GM12801 (cell line): ENCODE measurements at regions not wholly inside any gene's neighbourhood (a gene's known extent, or its start where the extent isn't known, plus 50 kb on each side); places are given as distances from the start of the nearest gene placed in this dataset.

ENCODE experiments used
- TF ChIP-seq, protein P1 (sequence below): IDR thresholded peaks from one replicate; pipeline ENCODE4 v1.5.1; 2011; ENCODE audit warnings: control low read depth; ENCODE audit not compliant: insufficient read length; ENCODE audit errors: extremely low read depth

DNA sequence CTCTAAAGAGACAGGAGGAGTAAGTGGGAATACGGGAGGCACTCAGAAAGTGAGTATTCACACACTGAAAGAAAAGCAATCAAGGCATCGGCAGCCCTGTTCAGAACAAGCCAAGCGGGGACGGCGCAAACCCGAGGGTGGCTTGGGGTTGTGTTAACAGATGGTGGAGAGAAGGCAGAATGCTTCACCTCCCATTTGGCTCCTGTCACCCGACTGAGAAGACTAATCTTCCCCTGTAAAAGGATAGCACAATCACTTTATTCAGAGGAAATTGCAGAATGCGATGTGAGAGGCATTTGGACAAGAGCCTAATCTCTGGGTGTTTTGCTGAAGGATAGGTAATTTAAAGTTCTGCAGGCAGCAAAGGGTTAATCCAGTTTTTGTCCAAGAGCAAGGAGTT lies 119.3 kb upstream of the WSCD1 start:
- TF ChIP-seq, protein P1, sequence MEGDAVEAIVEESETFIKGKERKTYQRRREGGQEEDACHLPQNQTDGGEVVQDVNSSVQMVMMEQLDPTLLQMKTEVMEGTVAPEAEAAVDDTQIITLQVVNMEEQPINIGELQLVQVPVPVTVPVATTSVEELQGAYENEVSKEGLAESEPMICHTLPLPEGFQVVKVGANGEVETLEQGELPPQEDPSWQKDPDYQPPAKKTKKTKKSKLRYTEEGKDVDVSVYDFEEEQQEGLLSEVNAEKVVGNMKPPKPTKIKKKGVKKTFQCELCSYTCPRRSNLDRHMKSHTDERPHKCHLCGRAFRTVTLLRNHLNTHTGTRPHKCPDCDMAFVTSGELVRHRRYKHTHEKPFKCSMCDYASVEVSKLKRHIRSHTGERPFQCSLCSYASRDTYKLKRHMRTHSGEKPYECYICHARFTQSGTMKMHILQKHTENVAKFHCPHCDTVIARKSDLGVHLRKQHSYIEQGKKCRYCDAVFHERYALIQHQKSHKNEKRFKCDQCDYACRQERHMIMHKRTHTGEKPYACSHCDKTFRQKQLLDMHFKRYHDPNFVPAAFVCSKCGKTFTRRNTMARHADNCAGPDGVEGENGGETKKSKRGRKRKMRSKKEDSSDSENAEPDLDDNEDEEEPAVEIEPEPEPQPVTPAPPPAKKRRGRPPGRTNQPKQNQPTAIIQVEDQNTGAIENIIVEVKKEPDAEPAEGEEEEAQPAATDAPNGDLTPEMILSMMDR: no peak

DNA sequence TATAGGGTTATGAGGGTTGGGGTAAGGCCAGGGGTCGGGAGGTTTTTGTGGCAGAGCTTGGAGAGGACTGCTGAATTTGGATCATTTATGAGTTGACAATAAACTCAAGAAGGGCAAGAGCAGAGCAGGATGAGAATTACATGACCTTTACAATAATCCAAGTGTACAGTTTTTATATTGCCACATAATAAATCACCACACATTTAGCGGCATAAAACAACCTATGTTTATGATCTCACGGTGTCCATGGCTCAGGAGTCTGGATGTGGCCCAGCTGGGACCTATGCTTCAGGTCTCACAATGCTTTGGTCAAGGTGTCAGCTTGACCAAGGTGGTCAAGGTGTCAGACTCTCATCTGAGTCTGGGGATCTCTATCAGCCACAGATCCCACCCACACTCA lies 118.3 kb upstream of the WSCD1 start:
- TF ChIP-seq, protein P1: no peak

- TF ChIP-seq, protein P1: no peak
Measured at GRCh38 chr17:5952518-5952917, 117.7 kb upstream of the WSCD1 start.

DNA sequence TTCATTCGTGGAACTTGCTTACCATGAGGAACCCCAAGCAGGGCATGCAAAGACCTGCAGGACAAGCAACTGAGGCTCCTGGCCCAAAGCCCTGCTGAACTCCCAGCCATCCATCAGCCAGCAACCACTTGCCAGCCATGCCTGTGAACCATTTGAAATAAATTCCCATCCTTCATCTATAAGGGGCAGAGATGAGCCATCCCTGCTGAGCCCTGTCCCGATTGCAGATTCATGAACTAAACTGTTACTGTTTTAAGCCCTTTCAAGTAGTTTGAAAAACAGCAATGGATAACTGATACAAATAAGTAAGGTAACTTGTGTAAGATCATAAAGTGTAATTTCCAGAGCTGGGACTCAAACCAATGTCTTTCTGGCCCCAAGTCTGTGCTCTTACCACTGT lies 114.4 kb upstream of the WSCD1 start:
- TF ChIP-seq, protein P1: no peak

GRCh38 chr17:5958850-5959249 lies 111.3 kb upstream of the WSCD1 start:
- TF ChIP-seq, protein P1: no peak

DNA sequence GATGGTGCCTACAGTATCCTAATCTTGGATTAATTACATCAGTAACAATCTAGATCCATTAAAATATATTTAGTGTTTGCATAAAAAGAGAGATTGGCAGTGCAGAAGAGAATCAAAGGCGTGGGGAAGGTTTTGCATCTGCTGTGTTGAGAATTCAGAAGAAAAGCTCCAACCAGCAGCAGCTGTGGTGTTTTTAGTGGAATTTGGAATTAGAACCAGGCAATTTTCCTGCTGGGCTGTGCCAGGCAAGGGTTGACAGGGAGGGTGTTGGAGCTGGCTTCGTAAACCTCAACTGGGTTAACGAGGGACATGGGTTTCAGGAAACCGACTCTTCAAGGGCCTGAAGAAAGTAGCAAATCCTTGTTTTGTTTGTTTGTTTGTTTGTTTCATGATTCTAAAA lies 107.8 kb upstream of the WSCD1 start:
- TF ChIP-seq, protein P1: no peak

DNA sequence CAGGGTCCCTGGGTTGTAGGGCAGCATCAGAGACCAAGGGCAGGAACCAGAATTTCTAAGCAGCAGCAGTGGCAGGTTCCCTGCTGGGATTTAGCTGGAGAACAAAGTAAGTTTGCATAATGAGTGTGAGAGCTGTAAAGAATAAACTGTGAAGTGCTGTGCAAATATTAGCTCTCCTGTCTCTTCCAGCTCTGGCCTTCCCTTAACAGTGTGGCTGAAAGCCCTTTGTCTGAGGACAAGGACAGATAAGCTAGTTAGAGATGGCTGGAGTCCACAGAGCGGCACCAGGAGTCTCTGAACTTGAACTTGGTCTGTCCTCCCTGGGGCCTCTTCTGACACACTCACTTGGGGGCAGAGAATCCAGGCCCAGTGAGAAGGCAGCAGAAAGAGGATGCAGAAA lies 98.2 kb upstream of the WSCD1 start:
- TF ChIP-seq, protein P1: no peak

DNA sequence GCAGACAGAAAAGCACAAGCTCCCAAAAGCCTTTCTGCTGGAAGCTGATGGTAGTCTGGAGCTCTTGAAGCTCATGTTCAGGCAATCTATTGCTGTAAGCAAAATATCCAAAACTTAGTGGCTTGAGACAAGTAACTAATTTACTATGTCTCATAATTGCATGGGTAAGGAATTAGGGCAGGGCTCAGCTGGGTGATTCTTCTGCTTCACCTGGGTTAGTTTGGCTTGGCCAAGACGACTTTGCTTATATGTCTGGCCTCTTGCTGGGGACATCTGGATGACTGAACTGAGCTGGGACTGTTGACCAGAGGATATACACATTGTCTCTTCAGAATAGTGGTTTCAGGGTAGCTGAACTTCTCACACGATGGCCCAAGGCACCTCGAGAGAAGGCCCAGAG lies 96.8 kb upstream of the WSCD1 start:
- TF ChIP-seq, protein P1: no peak
